ENCODE measurements at regions not wholly inside any gene's neighbourhood (a gene's known extent, or its start where the extent isn't known, plus 50 kb on each side); places are given as distances from the start of the nearest gene placed in this dataset.

GRCh38 chr10:44089671-44090070, 295.2 kb downstream of the CXCL12 start:
- no peak for DNase-seq (ENCODE audit: extremely low read depth, low read depth)
- TF ChIP-seq CTCF (IDR thresholded peaks at IDR 0.05; ENCODE audit: low read depth, low read length) = no peak

- no peak for TF ChIP-seq CTCF (IDR thresholded peaks at IDR 0.05; ENCODE audit: low read depth, low read length)
- no peak for DNase-seq (ENCODE audit: extremely low read depth, low read depth)
These were observed 297.5 kb downstream of the CXCL12 start for GRCh38 chr10:44087403-44087802.

- TF ChIP-seq CTCF (IDR thresholded peaks at IDR 0.05; ENCODE audit: low read depth, low read length) = no peak
- DNase-seq (ENCODE audit: extremely low read depth, low read depth) = no peak
These were observed 301.0 kb downstream of the CXCL12 start for GRCh38 chr10:44083719-44084400.

- peak; percentile 42 for TF ChIP-seq CTCF (IDR thresholded peaks at IDR 0.05; ENCODE audit: low read depth, low read length)
- peak; percentile 94 for DNase-seq (ENCODE audit: extremely low read depth, low read depth)
These were observed 313.4 kb downstream of the CXCL12 start for GRCh38 chr10:44071479-44071878.

GRCh38 chr10:44070282-44070681, 314.6 kb downstream of the CXCL12 start:
- no peak for TF ChIP-seq CTCF (IDR thresholded peaks at IDR 0.05; ENCODE audit: low read depth, low read length)
- DNase-seq (ENCODE audit: extremely low read depth, low read depth) = no peak

GRCh38 chr10:44069573-44069972, 315.3 kb downstream of the CXCL12 start:
- no peak for TF ChIP-seq CTCF (IDR thresholded peaks at IDR 0.05; ENCODE audit: low read depth, low read length)
- DNase-seq (ENCODE audit: extremely low read depth, low read depth) = no peak

GRCh38 chr10:44068716-44069482, 316.0 kb downstream of the CXCL12 start:
- TF ChIP-seq CTCF (IDR thresholded peaks at IDR 0.05; ENCODE audit: low read depth, low read length) = no peak
- no peak for DNase-seq (ENCODE audit: extremely low read depth, low read depth)
